Right lobe of liver (tissue), 6 donors: ENCODE measurements at regions not wholly inside any gene's neighbourhood (a gene's known extent, or its start where the extent isn't known, plus 50 kb on each side); places are given as distances from the start of the nearest gene placed in this dataset.

Source experiments
- ATAC-seq, 4 donors: fragments of 200-7000 bp; cut with Tn5 transposase; one replicate each; pipeline ENCODE4 v1.9.1; 2020; ENCODE audit warnings: mild to moderate bottlenecking in 4 of 4, moderate library complexity in 4 of 4
- DNase-seq, 3 donors: peaks; one replicate each; pipeline ENCODE4 v3.0.0-alpha.2; 2020
- H3K27ac ChIP-seq, 3 donors: fragments of 200-600 bp; one replicate each; pipeline ENCODE4 v1.8.0; 2022
- H3K27me3 ChIP-seq, 2 donors: fragments of 200-600 bp; one replicate each; pipeline ENCODE4 v1.8.0; 2022
- H3K36me3 ChIP-seq, 4 donors: fragments of 200-600 bp; sonication (generic) in 1 of 4; one replicate each; pipeline versions ENCODE4 v1.5.1 to v1.8.0; 2017 to 2022; ENCODE audit warnings: control low read depth in 1 of 4
- H3K4me1 ChIP-seq, 4 donors: fragments of 200-600 bp; sonication (generic) in 1 of 4; one replicate each; pipeline versions ENCODE4 v1.5.1 to v1.8.0; 2017 to 2022; ENCODE audit warnings: control low read depth in 1 of 4
- H3K4me3 ChIP-seq, 3 donors: fragments of 200-600 bp; one replicate each; pipeline ENCODE4 v1.8.0; 2022
- H3K9me3 ChIP-seq, 4 donors: fragments of 200-600 bp; sonication (generic) in 1 of 4; one replicate each; pipeline versions ENCODE4 v1.5.1 to v1.8.0; 2017 to 2022; ENCODE audit warnings: control low read depth in 1 of 4
- CTCF ChIP-seq, 4 donors: fragments of 200-600 bp in 3 of 4; fragments of 450-650 bp in 1 of 4; IDR thresholded peaks; one replicate each; pipeline versions ENCODE4 v1.5.1 to v1.8.0; 2016 to 2022; ENCODE audit warnings: antibody characterized with exemption in 4 of 4, mild to moderate bottlenecking in 2 of 4
- POLR2A ChIP-seq: fragments of 450-650 bp; IDR thresholded peaks from one replicate; pipeline ENCODE4 v1.6.1; 2017; ENCODE audit warnings: antibody characterized with exemption, mild to moderate bottlenecking
- WGBS: methylation state at CpG from one replicate; pipeline ENCODE4 v1.1.6; 2018; ENCODE audit warnings: low coverage, low lambda C conversion rate; ENCODE audit not compliant: insufficient coverage; ENCODE audit errors: missing lambda C conversion rate; 5-methylcytosine and 5-hydroxymethylcytosine counted together
- intact Hi-C, 2 donors: fragments of 100-400 bp; cut with DNase I; formaldehyde crosslinking; loops; one replicate each; pipeline versions ENCODE4 v1.11.2 to v1.14.1; 2022
- donor health status: DM: no; HTN: yes; CAD: no.
- donor health status: DM: no; HTN: no; CAD: no.
- donor health status: DM: no; HTN: no; CAD: no.
- donor health status: DM: no; HTN: yes; CAD: no.
- donor health status: DM: no; HTN: yes; CAD: no.

GRCh38 chr9:102054811-102055210 is 316.4 kb upstream of the GRIN3A start:
- TF ChIP-seq POLR2A (no peak), CTCF (IDR thresholded peaks at IDR 0.05) (no peak)
- Histone ChIP-seq H3K36me3 (no peaks in the 10 kb centered on the region), H3K4me1 (no peaks in the 10 kb centered on the region), H3K27me3 (no peaks in the 10 kb centered on the region), H3K4me3 (no peak overlapping the region), H3K9me3 (no peaks in the 10 kb centered on the region), H3K27ac (no peak overlapping the region)
- no peak for DNase-seq
- WGBS: 74% methylated on average over 2 of the region's 2 CpGs
- intact Hi-C loops: no loop called here
- no peak for ATAC-seq

GRCh38 chr9:102049586-102050246 is 311.3 kb upstream of the GRIN3A start:
- Histone ChIP-seq H3K27me3 (no peaks in the 10 kb centered on the region), H3K36me3 (no peaks in the 10 kb centered on the region), H3K27ac (no peak overlapping the region), H3K4me1 (no peaks in the 10 kb centered on the region), H3K4me3 (no peak overlapping the region), H3K9me3 (no peaks in the 10 kb centered on the region)
- DNase-seq (no peak), ATAC-seq (peak; percentile 30 to 87 (median 68))
- intact Hi-C loops: no loop called here
- no peak for TF ChIP-seq POLR2A
- no peak for TF ChIP-seq CTCF (IDR thresholded peaks at IDR 0.05)
- 48% methylated on average over 4 of the region's 4 CpGs for WGBS

GRCh38 chr9:102047549-102047948 is 309.1 kb upstream of the GRIN3A start:
- no peaks in the 10 kb centered on the region for H3K9me3 ChIP-seq
- ATAC-seq: no peak
- no peaks in the 10 kb centered on the region for H3K36me3 ChIP-seq
- TF ChIP-seq POLR2A: no peak
- no peak for TF ChIP-seq CTCF (IDR thresholded peaks at IDR 0.05)
- H3K27me3 ChIP-seq: no peaks in the 10 kb centered on the region
- DNase-seq: no peak
- no peak overlapping the region for H3K27ac ChIP-seq
- whole genome bisulfite sequencing: 56% methylated on average over 3 of the region's 3 CpGs
- intact Hi-C loops: no loop called here
- H3K4me3 ChIP-seq: no peak overlapping the region
- no peaks in the 10 kb centered on the region for H3K4me1 ChIP-seq

- Histone ChIP-seq H3K27ac (no peak overlapping the region), H3K9me3 (no peaks in the 10 kb centered on the region), H3K4me3 (no peak overlapping the region), H3K27me3 (no peaks in the 10 kb centered on the region), H3K4me1 (no peaks in the 10 kb centered on the region), H3K36me3 (no peaks in the 10 kb centered on the region)
- no peak for DNase-seq
- 95% methylated on average over 1 of the region's 1 CpG for WGBS
- TF ChIP-seq POLR2A: no peak
- TF ChIP-seq CTCF (IDR thresholded peaks at IDR 0.05): no peak
- intact Hi-C loops: no loop called here
- ATAC-seq: no peak
Measured at GRCh38 chr9:102044133-102044532, 305.7 kb upstream of the GRIN3A start.

GRCh38 chr9:102038006-102038405 is 299.6 kb upstream of the GRIN3A start:
- H3K4me1 ChIP-seq: no peaks in the 10 kb centered on the region
- WGBS: 77% methylated on average over 1 of the region's 1 CpG
- H3K27ac ChIP-seq: no peak overlapping the region
- no peak overlapping the region for H3K4me3 ChIP-seq
- no peak for ATAC-seq
- H3K36me3 ChIP-seq: no peaks in the 10 kb centered on the region
- no peak for DNase-seq
- intact Hi-C loops: no loop called here
- TF ChIP-seq POLR2A: no peak
- TF ChIP-seq CTCF (IDR thresholded peaks at IDR 0.05): no peak
- no peaks in the 10 kb centered on the region for H3K27me3 ChIP-seq
- H3K9me3 ChIP-seq: no peaks in the 10 kb centered on the region
